GM12878 (cell line): ENCODE measurements at regions not wholly inside any gene's neighbourhood (a gene's known extent, or its start where the extent isn't known, plus 50 kb on each side); places are given as distances from the start of the nearest gene placed in this dataset.

ENCODE experiments used
- ATAC-seq: fragments of 200-7000 bp; cut with Tn5 transposase; 3 replicates; pipeline ENCODE4 v1.9.1; 2020; ENCODE audit warnings: mild to moderate bottlenecking, moderate library complexity
- BruUV-seq: library from RNA; stranded (reverse); fragments of 400-500 nt; replicated peaks from 2 replicates; lab custom pipeline; 2021; lab: Mats Ljungman, UMichigan
- CTCF ChIA-PET: fragments of 300-600 bp; sonication (Branson Sonifier 250); formaldehyde crosslinking; extraction: SDS; loops from one replicate; lab custom pipeline; 2021; ENCODE audit warnings: inconsistent platforms; lab: Yijun Ruan, JAX
- POLR2A ChIA-PET: fragments of 350-600 bp; formaldehyde crosslinking; extraction: SDS; loops from one replicate; lab custom pipeline; 2021; ENCODE audit warnings: inconsistent platforms; lab: Charles Lee
- RAD21 ChIA-PET: fragments of 300-600 bp; sonication (Branson Sonifier 250); formaldehyde crosslinking; loops from one replicate; lab custom pipeline; 2023; ENCODE audit warnings: antibody characterized with exemption; ENCODE audit not compliant: unreplicated experiment; lab: Charles Lee
- SMC1A ChIA-PET: fragments of 300-600 bp; sonication (Branson Sonifier 250); formaldehyde crosslinking; loops from one replicate; lab custom pipeline; 2023; ENCODE audit not compliant: unreplicated experiment, uncharacterized antibody; lab: Charles Lee
- DNase-seq: peaks from one replicate; pipeline ENCODE4 v3.0.0-alpha.2; 2011; ENCODE audit warnings: low read depth, low spot score
- FAIRE-seq: peaks from 3 replicates; lab custom pipeline; 2011; peaks lifted over from hg19 to GRCh38; lab: Jason Lieb, UNC
- H2AFZ ChIP-seq: 2 replicates; pipeline ENCODE4 v1.6.0; 2011; ENCODE audit warnings: low read depth, low read length, control low read depth; ENCODE audit not compliant: control insufficient read depth
- H3K27ac ChIP-seq: 2 replicates; pipeline ENCODE4 v1.5.1; 2011; ENCODE audit warnings: control low read depth; ENCODE audit not compliant: control insufficient read depth, insufficient read depth
- H3K27me3 ChIP-seq, 2 experiments: replicated peaks in 1 of 2; 2 replicates each; pipeline versions ENCODE4 v1.6.0 to v1.6.1; 2011; ENCODE audit warnings: low read length in 1 of 2; ENCODE audit not compliant: control insufficient read depth in 2 of 2, insufficient read depth in 2 of 2
- H3K36me3 ChIP-seq, 2 experiments: 2 replicates each; pipeline ENCODE4 v1.5.1; 2011; ENCODE audit warnings: low read length in 1 of 2; ENCODE audit not compliant: control insufficient read depth in 2 of 2, insufficient read depth in 2 of 2
- H3K4me1 ChIP-seq: 2 replicates; pipeline ENCODE4 v1.6.1; 2011; ENCODE audit warnings: mild to moderate bottlenecking, low read length, moderate library complexity, mixed read lengths; ENCODE audit not compliant: control insufficient read depth, insufficient read depth
- H3K4me2 ChIP-seq: 2 replicates; pipeline ENCODE4 v1.6.0; 2011; ENCODE audit warnings: control low read depth; ENCODE audit not compliant: control insufficient read depth, insufficient read depth
- H3K4me3 ChIP-seq: fragments of 200-600 bp; sonication (generic); 2 replicates; pipeline ENCODE4 v1.5.1; 2016
- H3K79me2 ChIP-seq: 2 replicates; pipeline ENCODE4 v1.6.0; 2011; ENCODE audit warnings: low read length; ENCODE audit not compliant: control insufficient read depth, insufficient read depth
- H3K9ac ChIP-seq: 2 replicates; pipeline ENCODE4 v1.8.0; 2011; ENCODE audit warnings: low read length, control low read depth, mixed read lengths; ENCODE audit not compliant: control insufficient read depth, insufficient read depth
- H3K9me3 ChIP-seq: replicated peaks from 3 replicates; pipeline ENCODE4 v1.5.1; 2011; ENCODE audit warnings: mild to moderate bottlenecking, low read length; ENCODE audit not compliant: control insufficient read depth, insufficient read depth
- H4K20me1 ChIP-seq: 2 replicates; pipeline ENCODE4 v1.6.0; 2011; ENCODE audit not compliant: control insufficient read depth, insufficient read depth
- ATF7 ChIP-seq: fragments of 450-650 bp; IDR thresholded peaks from 2 replicates; pipeline ENCODE4 v1.6.1; 2016; ENCODE audit warnings: low read depth, mild to moderate bottlenecking
- BHLHE40 ChIP-seq, 2 experiments: fragments of 450-650 bp in 1 of 2; IDR thresholded peaks; 2 replicates each; pipeline ENCODE4 v1.6.1; 2011 to 2017; ENCODE audit warnings: low read depth in 2 of 2, borderline replicate concordance in 1 of 2, improper control_type of control experiment in 1 of 2, low read length in 1 of 2, mild to moderate bottlenecking in 1 of 2
- CEBPB ChIP-seq, 2 experiments: fragments of 150-350 bp in 1 of 2; IDR thresholded peaks; 2 replicates each; pipeline ENCODE4 v1.6.1; 2012 to 2014; ENCODE audit warnings: low read depth in 2 of 2, low read length in 2 of 2, borderline replicate concordance in 1 of 2, inconsistent platforms in 1 of 2
- CHD2 ChIP-seq: IDR thresholded peaks from 2 replicates; pipeline ENCODE4 v1.6.1; 2011; ENCODE audit warnings: low read depth, low read length, improper control_type of control experiment, borderline replicate concordance
- CHD4 ChIP-seq: fragments of 200-600 bp; sonication (generic); IDR thresholded peaks from 2 replicates; pipeline ENCODE4 v1.6.1; 2016; ENCODE audit warnings: mild to moderate bottlenecking
- CREB1 ChIP-seq: IDR thresholded peaks from 2 replicates; pipeline ENCODE4 v1.6.1; 2012; ENCODE audit warnings: low read depth, mild to moderate bottlenecking, inconsistent platforms
- ELK1 ChIP-seq: IDR thresholded peaks from 2 replicates; pipeline ENCODE4 v1.6.1; 2012; ENCODE audit warnings: low read depth, low read length, improper control_type of control experiment
- ESRRA ChIP-seq: IDR thresholded peaks from 2 replicates; pipeline ENCODE4 v1.6.1; 2012; ENCODE audit warnings: mild to moderate bottlenecking, low read length, improper control_type of control experiment
- HCFC1 ChIP-seq: fragments of 150-350 bp; IDR thresholded peaks from 2 replicates; pipeline ENCODE4 v1.6.1; 2014; ENCODE audit warnings: low read length
- HDAC6 ChIP-seq: fragments of 200-600 bp; sonication (generic); IDR thresholded peaks from one replicate; pipeline ENCODE4 v1.8.0; 2017; ENCODE audit warnings: antibody characterized with exemption; ENCODE audit not compliant: unreplicated experiment
- JUNB ChIP-seq: IDR thresholded peaks from 2 replicates; pipeline ENCODE4 v1.6.1; 2016; ENCODE audit warnings: antibody characterized with exemption, mild to moderate bottlenecking
- NFYA ChIP-seq: IDR thresholded peaks from 2 replicates; pipeline ENCODE4 v1.6.1; 2011; ENCODE audit warnings: low read depth, mild to moderate bottlenecking, low read length, improper control_type of control experiment, borderline replicate concordance
- NR2C1 ChIP-seq: fragments of 450-650 bp; IDR thresholded peaks from 2 replicates; pipeline ENCODE4 v1.6.1; 2017; ENCODE audit warnings: antibody characterized with exemption, mild to moderate bottlenecking, moderate library complexity
- PAX5 ChIP-seq: IDR thresholded peaks from 2 replicates; pipeline ENCODE4 v1.6.1; 2011; ENCODE audit warnings: low read depth, low read length, borderline replicate concordance
- PBX3 ChIP-seq: IDR thresholded peaks from 2 replicates; pipeline ENCODE4 v1.6.1; 2011; ENCODE audit warnings: mild to moderate bottlenecking, low read depth, low read length, moderate library complexity; ENCODE audit not compliant: insufficient replicate concordance
- RB1 ChIP-seq: fragments of 450-650 bp; formaldehyde crosslinking; IDR thresholded peaks from 2 replicates; pipeline ENCODE4 v1.6.1; 2017; ENCODE audit warnings: mild to moderate bottlenecking, borderline replicate concordance
- RUNX3 ChIP-seq: IDR thresholded peaks from 2 replicates; pipeline ENCODE4 v1.6.1; 2012; ENCODE audit warnings: low read length, inconsistent platforms
- TAF1 ChIP-seq: IDR thresholded peaks from 2 replicates; pipeline ENCODE4 v1.6.1; 2011; ENCODE audit warnings: mild to moderate bottlenecking, low read depth, low read length, borderline replicate concordance
- TCF3 ChIP-seq: IDR thresholded peaks from 2 replicates; pipeline ENCODE4 v1.6.1; 2012; ENCODE audit warnings: low read depth, mild to moderate bottlenecking, low read length, borderline replicate concordance; ENCODE audit not compliant: insufficient read depth
- ZBTB11 ChIP-seq: fragments of 450-650 bp; formaldehyde crosslinking; IDR thresholded peaks from 2 replicates; pipeline ENCODE4 v1.5.0; 2022; ENCODE audit warnings: mild to moderate bottlenecking, missing genetic modification characterization
- WGBS: methylation state at CpG from one replicate; pipeline ENCODE4 v1.1.6; 2016; ENCODE audit warnings: low lambda C conversion rate; ENCODE audit not compliant: insufficient replicate concordance, insufficient coverage; ENCODE audit errors: missing lambda C conversion rate; 5-methylcytosine and 5-hydroxymethylcytosine counted together
- in situ Hi-C: fragments of 300-500 bp; cut with MboI; formaldehyde crosslinking; loops from 9 replicates; pipeline ENCODE4 v1.14.3; 2018; ENCODE audit warnings: mixed read lengths
- intact Hi-C: fragments of 100-400 bp; cut with micrococcal nuclease; formaldehyde crosslinking; loops from one replicate; pipeline ENCODE4 v1.14.2; 2022; ENCODE audit not compliant: unreplicated experiment

GRCh38 chr15:69962561-69962960, 135.2 kb downstream of the TLE3 start:
- CTCF ChIA-PET = no interaction called here
- no peak for FAIRE-seq
- BruUV-seq = no TSS peak

More at GRCh38 chr15:69962561-69962960, 135.2 kb downstream of the TLE3 start:
- no peaks in the 10 kb centered on the region for H3K79me2 ChIP-seq
- no peak overlapping the region for H3K9ac ChIP-seq
- no peaks in the 10 kb centered on the region for H4K20me1 ChIP-seq
- no peaks in the 10 kb centered on the region for H3K4me1 ChIP-seq
- H3K4me2 ChIP-seq = no peak overlapping the region
- in situ Hi-C loops = no loop called here
- no peaks in the 10 kb centered on the region for H3K36me3 ChIP-seq
- ChIA-PET SMC1A (no interaction called here), RAD21 (no interaction called here), POLR2A (no interaction called here)
- TF ChIP-seq RB1 = no peak
- no peak for TF ChIP-seq PBX3
- TF ChIP-seq ESRRA = no peak
- TF ChIP-seq PAX5 = no peak
- no peak for TF ChIP-seq TCF3
- TF ChIP-seq HCFC1 = no peak
- no peak for TF ChIP-seq ATF7
- TF ChIP-seq ZBTB11 (CRISPR knock-in tag) = no peak
- TF ChIP-seq CEBPB (IDR thresholded peaks at IDR 0.05; ENCODE audit: borderline replicate concordance in 1 of 2, low read depth in 2 of 2, low read length in 2 of 2) = no peak
- no peak for TF ChIP-seq CREB1
- no peak for TF ChIP-seq HDAC6
- TF ChIP-seq BHLHE40 (IDR thresholded peaks at IDR 0.05; ENCODE audit: borderline replicate concordance in 1 of 2, low read depth in 2 of 2, low read length in 1 of 2) = no peak
- no peak for TF ChIP-seq NR2C1
- TF ChIP-seq TAF1 = no peak
- no peak for TF ChIP-seq CHD2
- no peak for TF ChIP-seq RUNX3
- no peak for TF ChIP-seq NFYA
- TF ChIP-seq ELK1 = no peak
- TF ChIP-seq CHD4 = no peak
- no peak for TF ChIP-seq JUNB
- DNase-seq = no peak
- no peak overlapping the region for H2AFZ ChIP-seq
- no peak overlapping the region for H3K4me3 ChIP-seq
- H3K9me3 ChIP-seq = no peaks in the 10 kb centered on the region
- H3K27ac ChIP-seq = no peak overlapping the region
- no peak for ATAC-seq
- intact Hi-C loops = no loop called here
- no peaks in the 10 kb centered on the region for H3K27me3 ChIP-seq
- 38% methylated on average over 1 of the region's 1 CpG for WGBS
